ENCODE measurements at regions not wholly inside any gene's neighbourhood (a gene's known extent, or its start where the extent isn't known, plus 50 kb on each side); places are given as distances from the start of the nearest gene placed in this dataset.

DNA sequence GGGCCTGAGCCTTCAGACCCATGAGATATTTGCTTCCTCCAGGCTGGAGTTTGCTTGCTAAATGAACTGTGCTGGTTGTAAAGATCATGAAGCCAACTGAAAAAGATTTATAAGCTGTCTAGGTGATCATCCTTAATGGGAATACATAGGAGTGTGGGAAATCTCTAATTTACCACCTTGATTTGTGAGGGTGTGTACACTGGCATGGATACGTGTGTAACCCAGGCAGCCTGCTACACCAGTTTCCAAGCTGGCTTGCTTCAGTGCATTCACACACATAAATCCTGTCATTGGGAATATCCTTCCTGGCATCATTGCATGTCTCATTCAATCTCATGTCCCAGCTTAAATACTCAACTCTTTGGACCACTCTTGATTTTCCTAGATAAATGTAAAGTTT lies 57.6 kb upstream of the GNG12 start:
- TF ChIP-seq POLR2AphosphoS5 (IDR thresholded peaks at IDR 0.05; ENCODE audit: low read length) (no peak), RFX5 (IDR thresholded peaks at IDR 0.05; ENCODE audit: low read depth, low read length) (no peak), MTA3 (IDR thresholded peaks at IDR 0.05; ENCODE audit: borderline replicate concordance, low read length) (no peak), CHD2 (IDR thresholded peaks at IDR 0.05; ENCODE audit: borderline replicate concordance, low read depth, low read length) (no peak), JUNB (IDR thresholded peaks at IDR 0.05) (no peak), POLR2A (IDR thresholded peaks at IDR 0.05; ENCODE audit: low read depth, low read length) (no peak), POLR2AphosphoS2 (IDR thresholded peaks at IDR 0.05; ENCODE audit: low read depth, low read length) (no peak), KDM1A (IDR thresholded peaks at IDR 0.05; ENCODE audit: borderline replicate concordance) (no peak)
- TF ChIP-seq, protein P1, sequence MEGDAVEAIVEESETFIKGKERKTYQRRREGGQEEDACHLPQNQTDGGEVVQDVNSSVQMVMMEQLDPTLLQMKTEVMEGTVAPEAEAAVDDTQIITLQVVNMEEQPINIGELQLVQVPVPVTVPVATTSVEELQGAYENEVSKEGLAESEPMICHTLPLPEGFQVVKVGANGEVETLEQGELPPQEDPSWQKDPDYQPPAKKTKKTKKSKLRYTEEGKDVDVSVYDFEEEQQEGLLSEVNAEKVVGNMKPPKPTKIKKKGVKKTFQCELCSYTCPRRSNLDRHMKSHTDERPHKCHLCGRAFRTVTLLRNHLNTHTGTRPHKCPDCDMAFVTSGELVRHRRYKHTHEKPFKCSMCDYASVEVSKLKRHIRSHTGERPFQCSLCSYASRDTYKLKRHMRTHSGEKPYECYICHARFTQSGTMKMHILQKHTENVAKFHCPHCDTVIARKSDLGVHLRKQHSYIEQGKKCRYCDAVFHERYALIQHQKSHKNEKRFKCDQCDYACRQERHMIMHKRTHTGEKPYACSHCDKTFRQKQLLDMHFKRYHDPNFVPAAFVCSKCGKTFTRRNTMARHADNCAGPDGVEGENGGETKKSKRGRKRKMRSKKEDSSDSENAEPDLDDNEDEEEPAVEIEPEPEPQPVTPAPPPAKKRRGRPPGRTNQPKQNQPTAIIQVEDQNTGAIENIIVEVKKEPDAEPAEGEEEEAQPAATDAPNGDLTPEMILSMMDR (IDR thresholded peaks at IDR 0.05 in 2 of 3, conservative IDR thresholded peaks at IDR 0.05 in 1 of 3; ENCODE audit: control insufficient read depth in 2 of 3, extremely low read depth in 1 of 3, insufficient read depth in 1 of 3, low read depth in 3 of 3, low read length in 3 of 3): no peak
- TF ChIP-seq, protein P2, sequence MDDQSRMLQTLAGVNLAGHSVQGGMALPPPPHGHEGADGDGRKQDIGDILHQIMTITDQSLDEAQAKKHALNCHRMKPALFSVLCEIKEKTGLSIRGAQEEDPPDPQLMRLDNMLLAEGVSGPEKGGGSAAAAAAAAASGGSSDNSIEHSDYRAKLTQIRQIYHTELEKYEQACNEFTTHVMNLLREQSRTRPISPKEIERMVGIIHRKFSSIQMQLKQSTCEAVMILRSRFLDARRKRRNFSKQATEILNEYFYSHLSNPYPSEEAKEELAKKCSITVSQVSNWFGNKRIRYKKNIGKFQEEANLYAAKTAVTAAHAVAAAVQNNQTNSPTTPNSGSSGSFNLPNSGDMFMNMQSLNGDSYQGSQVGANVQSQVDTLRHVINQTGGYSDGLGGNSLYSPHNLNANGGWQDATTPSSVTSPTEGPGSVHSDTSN (IDR thresholded peaks at IDR 0.05; ENCODE audit: insufficient replicate concordance, low read depth, low read length): no peak
